CD4-positive, alpha-beta T cell (primary cell): ENCODE measurements at regions not wholly inside any gene's neighbourhood (a gene's known extent, or its start where the extent isn't known, plus 50 kb on each side); places are given as distances from the start of the nearest gene placed in this dataset.

Source experiments
- ATAC-seq: fragments of 200-7000 bp; cut with Tn5 transposase; one replicate; pipeline ENCODE4 v1.10.0; 2022; ENCODE audit warnings: mild to moderate bottlenecking; ENCODE audit not compliant: poor library complexity
- CTCF ChIA-PET: fragments of 350-600 bp; sonication (Branson Sonifier 250); formaldehyde crosslinking; loops from one replicate; lab custom pipeline; 2021; ENCODE audit warnings: antibody characterized with exemption, inconsistent platforms; lab: Charles Lee
- POLR2A ChIA-PET: fragments of 350-600 bp; sonication (Branson Sonifier 250); formaldehyde crosslinking; loops from one replicate; lab custom pipeline; 2021; ENCODE audit warnings: antibody characterized with exemption, inconsistent platforms; lab: Charles Lee
- DNase-seq, 14 experiments: peaks; one replicate each; pipeline ENCODE4 v3.0.0-alpha.2; 2013 to 2020; ENCODE audit warnings: mixed read lengths in 2 of 14
- H3K27ac ChIP-seq, 2 donors: one replicate each; pipeline versions ENCODE4 v1.5.1 to v1.7.0; 2013; ENCODE audit warnings: low read length in 2 of 2, low read depth in 1 of 2, mild to moderate bottlenecking in 1 of 2
- H3K27me3 ChIP-seq, 2 experiments: 1 replicate in 1 of 2; 2 replicates in 1 of 2; pipeline versions ENCODE4 v1.6.1 to v1.7.0; 2013; ENCODE audit warnings: low read length in 2 of 2, control low read depth in 1 of 2, mild to moderate bottlenecking in 1 of 2, moderate library complexity in 1 of 2; ENCODE audit not compliant: insufficient read depth in 2 of 2, control insufficient read depth in 1 of 2
- H3K36me3 ChIP-seq: one replicate; pipeline ENCODE4 v1.6.1; 2013; ENCODE audit warnings: low read length, control low read depth; ENCODE audit not compliant: insufficient read depth
- H3K4me1 ChIP-seq: one replicate; pipeline ENCODE4 v1.6.1; 2013; ENCODE audit warnings: low read length, control low read depth; ENCODE audit not compliant: insufficient read depth
- H3K4me3 ChIP-seq: one replicate; pipeline ENCODE4 v1.5.1; 2013; ENCODE audit warnings: mild to moderate bottlenecking, low read length, moderate library complexity
- H3K9me3 ChIP-seq, 2 experiments: 1 replicate in 1 of 2; 2 replicates in 1 of 2; pipeline versions ENCODE4 v1.6.1 to v1.7.0; 2013; ENCODE audit warnings: low read length in 2 of 2, mild to moderate bottlenecking in 2 of 2, control low read depth in 1 of 2, moderate library complexity in 1 of 2; ENCODE audit not compliant: control insufficient read depth in 1 of 2, insufficient read depth in 1 of 2
- H3K27ac Mint-ChIP-seq: one replicate; pipeline ENCODE4 v1.8.0; 2020; ENCODE audit warnings: mixed read lengths
- H3K27me3 Mint-ChIP-seq: one replicate; pipeline ENCODE4 v1.8.0; 2021; ENCODE audit warnings: mixed read lengths
- H3K36me3 Mint-ChIP-seq: one replicate; pipeline ENCODE4 v1.8.0; 2021; ENCODE audit warnings: low read depth, mixed read lengths
- H3K4me1 Mint-ChIP-seq: one replicate; pipeline ENCODE4 v1.8.0; 2021; ENCODE audit warnings: low read depth, mixed read lengths
- H3K4me3 Mint-ChIP-seq: one replicate; pipeline ENCODE4 v1.8.0; 2020; ENCODE audit warnings: mild to moderate bottlenecking, mixed read lengths
- H3K9me3 Mint-ChIP-seq: one replicate; pipeline ENCODE4 v1.8.0; 2020; ENCODE audit warnings: mixed read lengths
- CTCF ChIP-seq: fragments of 200-600 bp; IDR thresholded peaks from one replicate; pipeline ENCODE4 v1.8.0; 2022; ENCODE audit warnings: antibody characterized with exemption, mild to moderate bottlenecking
- intact Hi-C, 2 experiments: fragments of 100-400 bp; cut with DNase I in 1 of 2; cut with micrococcal nuclease in 1 of 2; formaldehyde crosslinking; loops; one replicate each; pipeline versions ENCODE4 v1.15.1 to v1.9.0; 2023 to 2025; cut with DNase I, micrococcal nuclease

- intact Hi-C loops: no loop called here
- no peak for TF ChIP-seq CTCF
- DNase-seq (no peak), ATAC-seq (no peak)
- Mint-ChIP-seq H3K9me3 (no peaks in the 10 kb centered on the region), H3K27me3 (no peaks in the 10 kb centered on the region), H3K27ac (no peak overlapping the region), H3K36me3 (no peaks in the 10 kb centered on the region), H3K4me1 (no peaks in the 10 kb centered on the region), H3K4me3 (no peak overlapping the region)
- H3K9me3 ChIP-seq: no peaks in the 10 kb centered on the region
- no peaks in the 10 kb centered on the region for H3K27me3 ChIP-seq
- no peak overlapping the region for H3K4me3 ChIP-seq
- ChIA-PET CTCF (no interaction called here), POLR2A (interaction anchor here (1.0 kb wide), 1 partner anchor 116 kb away, joined by 3 read pairs; no protein-coding TSS in a partner anchor)
- no peaks in the 10 kb centered on the region for H3K36me3 ChIP-seq
- peaks cover 2% of the 10 kb centered on the region for H3K4me1 ChIP-seq
- no peak overlapping the region for H3K27ac ChIP-seq
These were observed 102.8 kb upstream of the RPS6KA3 start for GRCh38 chrX:20369468-20369867.

- Histone ChIP-seq H3K36me3 (no peaks in the 10 kb centered on the region), H3K27ac (no peak overlapping the region), H3K27me3 (no peaks in the 10 kb centered on the region), H3K4me3 (no peak overlapping the region), H3K4me1 (no peaks in the 10 kb centered on the region), H3K9me3 (no peaks in the 10 kb centered on the region)
- no peaks in the 10 kb centered on the region for H3K9me3 Mint-ChIP-seq
- intact Hi-C loops: no loop called here
- CTCF ChIA-PET: no interaction called here
- H3K27me3 Mint-ChIP-seq: no peaks in the 10 kb centered on the region
- DNase-seq: no peak
- no peak overlapping the region for H3K4me3 Mint-ChIP-seq
- H3K36me3 Mint-ChIP-seq: no peaks in the 10 kb centered on the region
- no peak overlapping the region for H3K27ac Mint-ChIP-seq
- H3K4me1 Mint-ChIP-seq: no peaks in the 10 kb centered on the region
- POLR2A ChIA-PET: no interaction called here
- ATAC-seq: no peak
- no peak for TF ChIP-seq CTCF
These were observed 97.5 kb upstream of the RPS6KA3 start for GRCh38 chrX:20364238-20364637.

- Mint-ChIP-seq H3K27ac (no peak overlapping the region), H3K4me1 (no peaks in the 10 kb centered on the region), H3K36me3 (no peaks in the 10 kb centered on the region), H3K9me3 (no peaks in the 10 kb centered on the region), H3K27me3 (no peaks in the 10 kb centered on the region), H3K4me3 (no peak overlapping the region)
- H3K36me3 ChIP-seq: no peaks in the 10 kb centered on the region
- intact Hi-C loops: no loop called here
- H3K27ac ChIP-seq: no peak overlapping the region
- TF ChIP-seq CTCF: no peak
- H3K4me3 ChIP-seq: no peak overlapping the region
- no peak for DNase-seq
- ChIA-PET CTCF (no interaction called here), POLR2A (no interaction called here)
- H3K27me3 ChIP-seq: no peaks in the 10 kb centered on the region
- H3K9me3 ChIP-seq: no peaks in the 10 kb centered on the region
- ATAC-seq: no peak
- H3K4me1 ChIP-seq: no peaks in the 10 kb centered on the region
These were observed 96.6 kb upstream of the RPS6KA3 start for GRCh38 chrX:20363275-20363674.
